ENCODE measurements at regions not wholly inside any gene's neighbourhood (a gene's known extent, or its start where the extent isn't known, plus 50 kb on each side); places are given as distances from the start of the nearest gene placed in this dataset.

DNA sequence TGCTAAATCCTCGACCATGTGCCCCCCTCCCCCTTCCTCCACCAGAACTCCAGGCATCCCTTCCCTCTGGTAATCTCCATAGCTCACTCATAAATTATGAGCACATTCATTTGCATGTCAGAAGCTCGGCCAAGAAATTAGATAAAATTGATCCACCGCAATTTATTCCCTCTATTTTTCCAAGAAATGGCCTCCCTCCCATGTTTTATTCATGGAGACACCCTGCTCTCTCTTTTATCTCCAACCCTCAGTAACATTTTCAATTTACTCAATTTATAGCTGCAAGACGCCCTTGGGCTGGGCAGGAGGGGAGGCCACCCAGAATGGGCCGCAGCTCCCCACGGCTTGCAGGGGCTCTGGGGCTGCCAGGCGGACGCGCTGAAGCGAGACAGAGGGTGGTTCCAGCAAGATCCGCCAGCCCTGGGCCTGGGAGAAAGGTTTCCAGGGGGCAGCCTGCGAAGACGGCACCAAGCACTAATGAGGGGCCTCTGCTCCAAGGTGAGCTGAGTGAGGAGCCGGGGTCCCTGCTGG lies 54.7 kb upstream of the ZNF423 start:
- no peak for DNase-seq (ENCODE audit: low spot score)

DNA sequence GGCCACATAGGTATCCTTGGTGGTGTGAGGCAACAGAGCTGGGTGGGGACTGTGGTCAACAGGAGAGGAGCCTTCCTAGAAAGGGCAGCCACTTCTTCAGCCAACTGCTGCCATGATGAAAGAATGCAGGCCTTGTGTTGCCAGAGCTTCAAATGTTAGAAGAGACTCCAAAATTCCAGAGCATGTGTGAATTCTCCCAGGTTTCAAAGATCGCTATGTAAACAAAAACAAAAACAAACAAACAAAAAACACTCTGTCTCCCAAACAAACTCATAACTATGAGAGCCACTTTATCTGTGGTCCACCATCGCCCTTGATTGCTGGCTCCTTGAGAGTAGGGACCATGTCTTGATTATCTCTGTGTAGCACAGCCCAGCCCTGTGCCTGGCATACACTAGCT lies 55.5 kb upstream of the ZNF423 start:
- no peak for DNase-seq (ENCODE audit: low spot score)

DNA sequence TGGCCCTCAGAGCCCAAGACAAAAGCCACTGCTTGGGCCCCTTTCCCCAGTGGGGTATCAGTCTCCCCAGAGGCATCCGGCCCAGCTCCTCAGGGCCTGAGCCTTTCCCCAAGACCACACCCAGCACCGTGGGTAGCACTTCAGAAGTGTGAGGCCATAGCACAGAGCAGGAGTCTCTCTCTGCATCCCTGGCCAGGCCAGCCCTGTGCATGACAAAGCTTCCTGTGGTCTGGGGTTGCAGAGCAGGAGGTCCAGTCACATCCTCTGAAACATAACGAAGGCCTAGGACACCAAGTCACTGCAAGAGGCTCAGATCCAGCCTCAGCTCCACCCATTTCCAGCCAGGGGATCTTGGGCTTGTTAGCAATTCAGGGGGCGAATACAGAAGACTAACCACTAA lies 56.8 kb upstream of the ZNF423 start:
- no peak for DNase-seq (ENCODE audit: low spot score)

DNA sequence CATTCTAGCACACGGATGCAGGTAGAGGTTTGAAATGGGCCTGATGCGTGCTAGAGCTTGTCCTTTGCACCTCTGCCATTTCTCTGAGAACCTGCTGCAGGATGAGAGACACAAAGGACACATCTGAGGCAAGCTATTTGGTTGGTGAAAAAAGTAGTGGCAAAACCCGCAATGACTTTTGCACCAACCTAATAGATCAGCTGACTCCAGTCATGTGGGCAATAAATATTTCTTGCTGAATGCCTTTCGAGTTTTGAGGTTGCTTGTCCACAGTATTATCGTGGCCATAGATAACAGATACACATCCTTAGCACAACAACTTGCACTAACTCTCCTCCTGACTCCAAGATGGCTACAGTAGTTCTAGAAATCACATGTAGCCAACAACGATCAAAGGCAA lies 57.8 kb upstream of the ZNF423 start:
- no peak for DNase-seq (ENCODE audit: low spot score)

DNA sequence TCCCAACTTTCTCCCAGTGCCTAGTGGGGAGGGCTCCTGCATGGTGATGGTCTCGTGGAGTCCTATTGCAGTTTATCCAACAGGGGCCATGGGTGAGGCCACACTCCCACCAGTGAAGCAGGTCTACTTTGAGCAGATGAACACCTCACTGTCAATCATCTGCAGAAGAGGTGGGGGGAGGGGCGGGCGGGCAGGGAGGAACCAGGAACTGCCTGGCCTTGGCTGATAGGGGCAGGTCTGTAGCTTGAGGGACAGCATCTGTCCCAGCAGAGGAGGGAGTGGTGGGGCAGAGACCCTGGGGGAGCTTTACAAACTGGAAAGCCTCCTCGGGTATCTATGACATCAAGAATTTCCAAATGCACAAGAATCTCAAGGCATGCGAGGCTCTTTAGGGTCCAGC lies 58.7 kb upstream of the ZNF423 start:
- no peak for DNase-seq (ENCODE audit: low spot score)

DNA sequence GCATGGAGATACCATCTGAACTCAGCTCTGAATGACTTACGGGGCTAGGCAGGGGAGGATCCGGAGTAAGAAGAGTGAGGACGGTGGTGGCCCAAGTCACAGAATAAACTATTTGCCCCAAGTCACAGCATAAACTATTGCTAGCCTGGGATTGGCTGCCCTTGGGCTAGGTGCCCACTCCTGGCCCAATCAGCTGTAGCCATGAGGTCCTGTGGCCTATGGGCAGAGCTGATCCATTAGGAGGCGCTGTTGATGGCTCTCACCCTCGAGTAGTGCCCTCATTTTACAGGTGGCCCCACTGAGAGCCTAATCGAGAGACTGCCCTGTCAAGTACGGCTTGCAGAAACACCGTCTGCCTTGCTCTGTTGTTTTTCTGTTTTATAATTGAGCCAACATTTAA lies 62.3 kb upstream of the ZNF423 start:
- DNase-seq (ENCODE audit: low spot score), result no peak

DNA sequence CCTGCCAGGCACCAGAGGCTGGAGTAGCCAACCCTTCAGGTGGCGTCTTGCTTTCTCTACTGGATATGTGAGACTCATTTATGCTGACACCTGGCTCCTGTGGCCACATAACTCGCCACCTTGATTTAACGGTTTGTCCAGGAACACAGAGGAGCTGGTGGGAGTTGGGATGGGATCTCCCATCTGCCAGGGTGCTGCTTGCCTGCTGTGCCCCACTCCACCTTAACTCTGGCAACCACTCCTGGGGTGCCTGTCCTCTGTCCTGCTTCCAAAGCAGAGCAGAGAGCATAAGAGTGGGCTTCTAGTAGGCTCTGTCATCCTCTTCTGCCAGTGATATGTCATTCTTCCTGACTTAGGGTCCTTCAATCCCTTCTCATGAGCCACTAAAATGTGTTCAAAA lies 63.4 kb upstream of the ZNF423 start:
- no peak for DNase-seq (ENCODE audit: low spot score)

DNA sequence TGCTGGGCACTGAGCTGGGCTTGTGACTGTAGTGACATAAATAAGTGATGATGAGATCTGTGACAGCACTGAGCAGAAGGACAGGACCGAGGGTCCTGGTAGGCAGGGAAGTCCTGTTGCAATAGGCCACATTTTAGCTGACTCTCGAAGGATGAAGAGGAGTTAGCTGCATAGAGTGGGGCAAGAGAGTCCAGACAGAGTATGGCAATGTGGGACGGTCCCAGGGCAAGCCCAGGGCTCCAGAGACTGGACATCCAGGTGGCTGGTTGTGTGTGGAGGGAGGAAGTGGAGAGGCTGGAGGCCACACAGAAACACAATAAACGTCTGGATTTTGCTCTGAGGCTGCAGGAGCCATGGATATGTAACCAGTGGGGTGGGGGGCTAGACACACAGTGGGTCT lies 64.5 kb upstream of the ZNF423 start:
- no peak for DNase-seq (ENCODE audit: low spot score)

DNA sequence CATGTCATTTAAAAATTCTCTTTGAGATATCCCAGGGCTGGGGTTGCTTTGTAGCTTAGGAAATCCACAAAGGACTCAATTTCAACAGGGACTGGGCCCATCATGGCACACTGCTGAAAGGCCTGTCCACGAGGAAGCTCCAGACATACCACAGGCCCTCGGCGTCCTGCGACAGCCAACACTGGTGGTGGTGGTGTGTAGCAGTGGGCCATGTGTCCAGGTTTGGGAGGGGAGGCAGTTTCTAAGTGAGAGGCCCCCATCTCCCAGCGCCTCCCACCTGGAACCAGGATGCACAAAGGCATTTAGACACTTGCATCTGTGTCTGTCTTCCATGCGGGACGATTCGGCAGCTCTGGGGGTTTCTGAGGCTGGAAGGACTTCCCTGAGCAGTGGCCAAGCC lies 65.2 kb upstream of the ZNF423 start:
- no peak for DNase-seq (ENCODE audit: low spot score)

DNA sequence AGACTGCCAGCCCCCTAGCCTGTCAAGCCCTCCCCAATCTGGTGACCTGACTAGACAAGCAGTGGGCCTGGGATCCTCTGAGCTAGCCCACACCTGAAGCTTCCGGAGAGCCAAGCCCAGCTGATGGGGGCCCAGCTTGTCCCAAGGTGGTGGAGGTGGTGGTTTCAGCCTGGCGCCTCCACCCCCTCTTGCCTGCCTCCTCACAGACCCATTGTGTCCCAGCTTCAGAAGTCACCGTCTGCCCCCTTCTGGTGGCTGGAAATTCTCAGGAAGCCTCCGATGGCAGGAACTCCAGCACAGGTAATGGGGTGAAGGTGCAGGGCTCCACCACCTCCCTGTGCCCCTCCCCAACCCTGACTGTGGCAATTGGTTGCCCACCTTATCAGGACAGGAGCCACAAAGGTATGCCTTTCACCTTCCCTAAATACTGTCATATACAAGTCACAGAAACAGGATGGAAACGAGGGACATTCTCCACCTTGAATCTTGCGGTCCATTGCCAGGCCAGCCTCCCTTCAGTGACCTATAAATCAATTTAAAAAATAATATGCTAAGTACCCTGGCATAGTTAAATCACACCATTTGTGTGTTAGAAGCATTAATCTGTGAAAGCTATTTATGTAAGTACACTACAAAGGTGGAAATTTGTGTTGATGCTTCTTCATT lies 66.0 kb upstream of the ZNF423 start:
- peak; percentile 65 for DNase-seq (ENCODE audit: low spot score)

DNA sequence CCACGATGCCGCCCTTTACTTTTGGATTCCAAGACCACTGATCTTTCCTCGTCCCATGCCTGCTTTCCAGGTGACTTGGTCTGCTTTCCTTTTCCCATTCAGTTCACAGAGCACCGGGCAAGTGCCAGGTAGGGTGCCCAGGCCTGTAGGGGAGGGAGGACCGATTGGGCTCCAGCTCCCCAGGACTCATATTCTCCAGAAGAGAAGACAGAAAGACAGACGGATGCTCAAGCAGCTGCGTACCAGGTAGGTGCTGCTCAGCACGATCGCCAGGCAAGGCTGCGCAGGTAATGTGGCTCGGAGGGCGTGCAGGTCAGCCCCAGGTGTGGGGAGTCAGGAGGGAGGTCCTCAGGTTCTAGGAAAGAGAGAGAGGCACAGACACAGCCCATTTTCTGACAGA lies 67.5 kb upstream of the ZNF423 start:
- DNase-seq (ENCODE audit: low spot score), result no peak

DNA sequence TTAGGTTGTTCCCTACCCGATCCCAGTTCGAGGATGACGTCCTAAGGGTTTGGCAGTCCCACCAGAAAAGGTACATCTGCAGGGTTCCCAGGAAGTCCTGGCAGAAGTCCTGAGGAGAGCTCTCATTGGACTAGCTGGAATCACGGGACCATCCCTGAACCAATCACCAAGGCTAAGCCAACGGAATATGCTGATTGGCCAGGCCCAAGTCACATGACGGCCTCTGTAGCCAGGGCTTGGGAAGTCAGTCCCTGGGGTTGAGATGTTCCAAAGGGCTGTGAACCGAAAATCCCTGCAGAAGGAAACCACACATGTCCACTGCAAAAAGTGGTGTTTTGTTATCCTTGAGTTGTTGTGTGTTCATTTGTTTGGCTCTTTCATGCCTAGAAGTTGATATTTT lies 68.2 kb upstream of the ZNF423 start:
- peak; percentile 3 for DNase-seq (ENCODE audit: low spot score)

DNA sequence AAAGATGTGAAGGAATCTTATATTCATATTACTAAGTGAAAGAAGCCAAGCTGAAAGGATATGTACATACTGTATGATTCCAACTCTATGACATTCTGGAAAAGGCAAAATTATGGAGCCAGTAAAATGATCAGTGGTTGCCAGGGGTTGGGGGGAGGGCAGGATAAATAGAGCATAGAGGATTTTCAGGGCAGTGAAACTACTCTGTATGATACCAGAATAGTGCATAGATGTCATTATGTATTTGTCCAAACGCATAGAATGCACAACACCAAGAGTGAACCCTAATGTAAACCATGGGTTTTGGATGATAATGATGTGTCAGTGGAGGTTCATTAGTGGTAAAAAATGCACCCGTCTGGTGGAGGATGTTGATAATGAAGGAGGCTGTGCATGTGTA lies 71.0 kb upstream of the ZNF423 start:
- DNase-seq (ENCODE audit: low spot score), result no peak

DNA sequence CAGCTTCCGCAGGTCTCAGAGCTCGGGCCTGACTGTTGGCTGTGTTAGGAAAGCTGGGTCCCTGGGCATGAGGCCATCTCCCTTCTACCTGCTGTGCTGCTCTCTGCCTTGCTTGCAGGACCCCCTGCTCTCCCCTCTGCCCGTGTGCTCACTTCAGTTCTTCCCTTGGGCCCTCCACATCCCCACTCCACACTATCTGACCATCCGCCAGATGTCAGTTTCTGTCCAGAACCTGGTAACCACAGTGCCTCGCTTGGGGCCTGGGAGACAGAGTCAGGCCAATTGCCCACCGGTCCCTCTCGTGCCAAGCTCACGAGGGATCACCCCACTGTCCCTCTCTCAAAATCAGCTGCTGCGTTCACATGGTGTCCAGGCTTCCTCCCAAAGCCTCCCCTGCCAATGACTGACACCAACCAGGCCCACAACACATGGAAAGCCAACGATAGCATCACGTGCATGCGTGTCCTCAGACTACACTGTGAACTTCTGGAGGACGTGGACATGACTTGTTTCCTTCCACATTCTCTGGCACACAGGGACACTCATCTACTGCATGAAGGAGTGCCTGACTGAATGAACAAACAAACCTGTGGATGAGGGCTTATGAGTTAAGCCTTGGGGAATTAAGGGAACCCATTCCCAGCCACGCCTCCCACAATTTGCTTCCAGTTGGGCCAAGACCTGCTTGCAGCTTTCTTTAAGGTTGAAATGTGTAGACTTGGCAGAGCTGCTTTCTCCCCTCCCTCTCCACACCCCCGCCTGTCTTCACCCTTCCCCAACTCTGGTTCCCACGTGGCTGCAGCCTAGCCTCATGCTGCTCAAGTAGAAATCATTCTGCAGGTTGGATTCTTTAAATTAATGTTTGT lies 72.5 kb upstream of the ZNF423 start:
- no peak for DNase-seq (ENCODE audit: low spot score)

DNA sequence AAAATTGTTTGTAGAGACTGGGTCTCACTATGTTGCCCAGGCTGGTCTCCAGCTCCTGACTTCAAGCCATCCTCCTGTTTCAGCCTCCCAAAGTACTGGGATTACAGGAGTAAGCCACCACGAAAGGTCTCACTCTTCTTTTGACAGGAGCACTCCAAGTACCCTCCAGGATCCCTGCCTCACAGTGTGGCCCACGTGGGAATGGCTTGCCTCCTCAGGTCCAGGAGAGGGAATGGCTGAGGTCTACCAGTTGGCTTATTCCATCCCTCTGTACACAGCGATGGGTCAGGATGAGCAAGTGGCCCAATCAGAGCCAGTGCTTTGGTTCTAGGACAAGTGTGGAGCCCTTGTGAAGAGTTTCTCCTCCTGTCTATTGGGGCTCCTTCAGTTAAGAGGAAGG lies 73.7 kb upstream of the ZNF423 start:
- no peak for DNase-seq (ENCODE audit: low spot score)

DNA sequence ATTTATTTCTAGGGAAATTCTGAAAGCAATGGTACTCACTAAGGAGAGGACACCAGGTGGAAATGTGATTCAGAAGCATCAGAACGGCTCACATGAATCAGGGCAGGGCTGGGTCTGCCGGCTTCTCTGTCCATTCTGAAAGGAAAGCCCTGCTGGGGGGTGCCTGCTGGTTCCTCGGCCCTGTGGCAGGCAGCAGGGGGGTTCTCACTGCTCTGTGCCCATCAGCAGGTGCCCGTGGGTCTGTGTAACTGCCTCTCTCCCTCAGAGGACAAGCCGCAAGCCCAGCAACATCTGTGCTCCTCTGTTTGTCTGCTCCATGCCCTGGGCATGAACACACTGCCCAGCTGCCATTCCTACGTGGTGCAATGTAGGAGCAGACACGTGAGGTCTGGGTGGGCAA lies 74.9 kb upstream of the ZNF423 start:
- DNase-seq (ENCODE audit: low spot score), result no peak

DNA sequence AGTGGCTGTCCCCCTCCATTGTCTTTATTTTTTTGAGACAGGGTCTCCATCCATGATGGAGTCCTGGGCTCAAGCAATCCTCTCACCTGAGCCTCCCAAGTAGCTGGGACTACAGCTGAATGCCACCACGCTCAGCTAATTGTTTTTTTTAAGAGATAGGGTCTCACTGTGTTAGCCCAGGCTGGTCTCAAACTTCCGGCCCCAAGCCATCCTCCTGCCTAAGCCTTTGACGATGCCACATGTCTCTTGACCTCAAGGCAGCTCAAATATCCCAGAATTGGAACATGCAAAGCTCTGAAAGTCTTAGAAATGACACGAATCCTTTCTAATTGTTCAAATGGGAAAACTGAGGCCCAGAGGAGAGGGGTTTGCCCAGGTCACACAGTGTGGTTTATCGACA lies 75.4 kb upstream of the ZNF423 start:
- DNase-seq (ENCODE audit: low spot score), result no peak

DNA sequence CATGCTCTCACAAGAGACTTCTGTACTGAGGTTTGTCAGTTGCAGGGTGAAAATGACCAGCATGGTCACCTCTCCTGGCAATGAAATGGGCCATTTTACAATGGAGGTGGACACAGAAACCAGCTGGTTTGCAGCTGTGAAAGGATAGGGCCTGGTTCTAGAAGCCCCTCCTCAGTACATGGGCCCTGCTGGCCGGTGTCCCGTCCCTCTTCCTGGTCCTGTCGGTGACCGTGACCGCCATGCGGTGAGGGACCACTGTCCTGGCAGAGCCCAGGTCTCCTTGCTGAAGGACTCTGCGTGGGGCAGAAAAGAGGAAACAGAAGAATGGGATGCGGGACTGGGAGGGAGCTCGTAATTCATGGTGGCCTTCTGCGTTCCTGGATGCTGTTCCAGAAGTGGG lies 76.0 kb upstream of the ZNF423 start:
- no peak for DNase-seq (ENCODE audit: low spot score)

DNA sequence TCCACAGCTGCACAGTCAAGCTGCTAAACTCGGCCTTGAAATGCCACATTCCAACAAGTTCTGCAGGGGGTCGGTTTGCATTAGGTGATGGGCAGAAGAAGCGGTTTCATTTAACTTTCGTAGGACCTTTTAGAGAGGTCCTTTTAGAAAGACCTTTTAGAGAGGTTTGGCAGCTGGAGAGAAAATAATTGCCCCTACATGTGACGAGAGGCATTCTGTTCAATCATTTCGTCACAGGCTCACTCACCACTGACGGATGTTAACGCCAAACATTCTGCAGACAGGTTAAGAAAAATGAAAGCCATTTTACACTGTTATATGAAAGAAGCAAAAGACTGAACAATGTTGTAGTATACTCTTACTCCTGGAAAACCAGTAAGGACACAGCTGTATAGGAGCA lies 76.5 kb upstream of the ZNF423 start:
- no peak for DNase-seq (ENCODE audit: low spot score)

DNA sequence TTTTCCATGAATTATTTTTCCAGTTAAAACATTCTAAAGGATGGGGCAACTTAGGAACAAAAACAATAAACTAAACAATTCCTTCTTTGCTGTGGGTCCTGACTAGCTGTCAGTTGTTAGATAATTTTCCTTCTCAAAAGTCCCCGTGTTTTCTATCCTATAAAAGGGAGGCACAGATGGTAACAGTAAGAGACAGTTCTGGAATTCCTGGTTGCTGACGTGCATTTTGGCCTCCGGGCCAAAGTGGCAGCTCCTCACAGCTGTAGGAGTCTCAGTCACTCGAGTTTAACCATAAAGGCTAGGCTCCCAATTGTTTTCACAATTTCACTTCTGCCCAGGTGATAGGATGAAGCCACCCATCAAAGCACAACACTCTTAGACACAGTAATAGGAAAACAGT lies 77.0 kb upstream of the ZNF423 start:
- DNase-seq (ENCODE audit: low spot score), result no peak

DNA sequence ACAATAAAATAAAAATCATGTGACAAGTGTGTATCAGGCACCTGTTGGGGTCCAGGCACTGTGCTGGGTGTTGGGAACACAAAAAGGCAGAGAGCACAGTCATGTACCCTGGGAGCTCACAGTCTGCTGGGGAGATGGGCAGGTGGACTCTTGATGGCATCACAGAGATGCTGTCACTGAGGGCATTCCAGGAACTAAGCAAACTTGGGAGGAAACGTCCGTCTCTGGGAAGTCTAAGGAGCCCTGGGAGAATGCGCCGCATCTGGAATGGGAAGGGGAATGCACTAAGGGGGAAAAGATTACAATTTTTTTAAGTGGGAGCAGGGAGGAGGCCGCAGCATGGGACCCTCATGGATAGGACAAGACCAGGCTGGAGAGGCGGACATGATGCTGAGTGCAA lies 80.9 kb upstream of the ZNF423 start:
- DNase-seq (ENCODE audit: low spot score), result no peak

DNA sequence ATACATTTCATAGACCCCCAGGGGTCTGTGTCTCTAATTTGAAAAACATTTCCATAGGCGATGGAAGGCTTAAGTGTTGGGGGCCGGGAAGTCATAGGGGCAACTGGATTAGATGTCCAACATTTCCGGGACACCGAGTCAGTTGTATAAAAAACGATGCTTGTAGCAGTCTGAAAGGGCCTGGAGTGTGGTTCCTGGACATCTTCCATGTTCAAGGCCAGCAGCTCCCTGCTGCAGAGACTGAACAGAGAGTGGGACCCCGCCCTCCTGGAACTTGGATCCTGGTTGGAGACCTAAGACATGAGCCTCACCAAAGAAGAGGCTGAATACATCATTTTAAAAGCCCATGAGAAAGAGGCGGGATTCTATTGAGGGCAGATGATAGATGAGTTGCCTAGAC lies 82.0 kb upstream of the ZNF423 start:
- DNase-seq (ENCODE audit: low spot score), result no peak

DNA sequence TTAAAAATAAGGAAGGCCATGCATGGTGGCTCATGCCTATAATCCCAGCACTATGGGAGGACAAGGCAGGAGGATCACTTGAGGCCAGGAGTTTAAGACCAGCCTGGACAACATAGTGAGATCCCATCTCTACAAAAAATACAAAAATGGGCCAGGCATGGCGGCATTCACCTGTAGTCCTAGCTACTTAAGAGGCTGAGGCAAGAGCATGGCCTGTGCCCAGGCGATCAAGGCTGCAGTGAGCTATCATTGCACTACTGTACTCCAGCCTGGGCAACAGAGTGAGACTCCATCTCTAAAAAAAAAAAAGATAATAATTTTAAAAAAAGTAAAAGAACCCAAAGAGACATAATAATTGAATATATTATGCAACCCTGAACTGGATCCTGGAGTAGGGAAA lies 83.6 kb upstream of the ZNF423 start:
- no peak for DNase-seq (ENCODE audit: low spot score)
